Amygdala (tissue), 56 donors: ENCODE measurements at regions not wholly inside any gene's neighbourhood (a gene's known extent, or its start where the extent isn't known, plus 50 kb on each side); places are given as distances from the start of the nearest gene placed in this dataset.

Experiments
- DNase-seq, 56 donors: peaks; one replicate each; lab custom pipeline; 2025; lab: John Stamatoyannopoulos, UW

- DNase-seq = no peak
Observed at GRCh38 chr2:125041846-125042245, 1016.8 kb downstream of the CNTNAP5 start.

DNA sequence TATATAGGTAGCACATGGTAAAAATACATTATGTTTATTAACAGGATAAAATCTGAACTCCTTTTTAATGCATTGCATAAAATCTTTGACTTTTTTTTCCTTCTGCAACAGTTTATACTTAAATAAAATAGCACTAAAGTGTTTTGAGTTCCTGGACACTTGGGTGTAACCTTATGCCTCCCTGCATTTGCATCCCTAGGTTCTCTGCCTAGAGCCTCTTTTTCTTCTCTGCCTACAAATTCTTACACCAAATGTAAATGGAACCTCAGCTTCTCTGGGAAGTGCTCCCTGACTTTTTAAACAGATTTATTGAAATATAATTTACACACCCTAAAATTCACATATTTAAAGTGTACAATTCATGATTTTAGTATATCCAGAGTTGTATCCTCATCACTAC, 1017.6 kb downstream of the CNTNAP5 start:
- DNase-seq = no peak

DNA sequence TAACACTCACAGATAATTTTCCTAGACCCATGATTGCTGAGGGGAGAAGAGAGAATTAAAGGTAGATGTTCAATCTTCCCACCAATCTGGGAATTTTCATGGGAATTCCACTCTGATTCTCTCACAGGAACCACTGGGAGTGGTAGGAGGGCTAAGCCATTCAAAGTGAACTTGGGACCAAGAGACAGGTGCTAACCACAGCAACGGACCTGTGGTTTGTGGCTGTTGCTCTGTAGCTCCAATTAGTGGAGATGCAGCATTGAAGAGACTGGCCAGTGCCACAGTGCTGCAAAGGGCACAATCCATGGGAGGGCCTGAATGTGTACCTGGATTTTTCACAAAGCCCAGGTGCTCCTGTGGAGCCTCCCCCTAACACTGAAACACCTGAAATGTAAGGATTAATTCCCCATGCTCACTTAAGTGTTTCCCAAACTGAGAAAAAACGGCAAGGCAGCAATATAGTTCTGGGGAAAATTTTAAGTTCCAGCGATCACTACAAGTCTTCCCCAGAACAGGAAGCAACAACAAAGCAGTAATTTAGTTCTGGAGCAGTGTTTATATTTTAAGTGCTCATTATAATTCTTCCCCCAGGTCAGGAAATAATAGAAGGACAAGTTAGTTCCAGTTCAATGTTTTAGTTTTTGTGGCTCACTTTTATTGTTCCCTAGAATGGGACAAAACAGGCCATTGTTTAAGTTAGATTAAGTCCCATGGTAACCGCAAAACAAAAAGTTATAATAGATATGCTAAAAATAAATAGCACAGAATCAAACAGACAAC, 1045.8 kb downstream of the CNTNAP5 start:
- no peak for DNase-seq

DNA sequence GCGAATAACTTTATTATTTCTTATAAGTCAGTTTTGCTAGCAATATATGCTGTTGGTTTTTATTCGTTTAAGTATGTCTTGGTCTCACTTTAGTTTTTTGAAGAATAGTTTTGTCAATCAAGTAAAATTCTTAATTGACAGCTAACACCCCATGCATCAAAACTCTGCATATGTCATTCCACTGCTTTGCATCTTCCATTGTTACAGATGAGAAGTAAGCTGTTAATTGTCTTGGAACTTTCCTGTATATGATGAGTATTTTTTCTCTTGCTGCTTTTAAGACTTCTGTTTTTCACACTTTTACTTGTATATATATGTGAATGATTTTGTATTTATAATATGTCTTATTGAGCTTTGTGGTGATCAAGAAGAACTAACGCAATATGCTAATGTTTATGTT, 1048.4 kb downstream of the CNTNAP5 start:
- DNase-seq = no peak

GRCh38 chr2:125085904-125086303, 1060.8 kb downstream of the CNTNAP5 start:
- DNase-seq = no peak

GRCh38 chr2:125086313-125087184, 1061.5 kb downstream of the CNTNAP5 start:
- DNase-seq = no peak

DNA sequence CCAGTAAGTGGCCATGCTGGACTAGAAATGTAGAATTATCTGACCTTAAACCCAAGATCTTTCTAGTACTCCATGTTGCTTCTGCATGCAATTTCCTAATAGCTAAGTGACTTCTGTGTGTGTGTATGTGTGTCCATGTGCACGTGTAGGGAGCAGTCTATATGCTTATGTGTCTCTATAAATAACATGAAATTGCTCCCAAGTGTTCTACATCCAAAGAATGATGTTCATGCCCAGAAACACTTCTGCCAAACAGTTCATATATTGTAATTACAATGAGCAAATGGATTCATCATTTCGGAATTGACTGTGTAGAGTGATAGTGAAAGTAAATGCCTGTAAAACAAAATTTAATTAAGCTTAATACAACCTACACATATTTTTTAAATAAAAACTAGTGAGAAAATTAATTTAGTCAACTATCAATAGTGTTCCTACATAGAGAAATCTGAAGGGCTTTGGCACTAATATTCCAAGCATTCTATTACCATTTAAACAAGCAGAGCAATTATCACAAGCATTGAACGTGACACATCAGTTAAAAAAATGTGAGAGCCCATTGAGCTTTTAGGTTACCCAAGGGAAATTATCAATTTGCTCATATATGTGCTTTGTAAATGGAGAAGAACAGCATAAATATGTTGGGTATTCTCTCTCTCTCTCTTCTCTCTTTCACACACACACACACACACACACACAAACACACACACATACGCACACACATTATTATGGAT, 1067.4 kb downstream of the CNTNAP5 start:
- DNase-seq = no peak

- DNase-seq = no peak
Observed at GRCh38 chr2:125095826-125096225, 1070.7 kb downstream of the CNTNAP5 start.

DNA sequence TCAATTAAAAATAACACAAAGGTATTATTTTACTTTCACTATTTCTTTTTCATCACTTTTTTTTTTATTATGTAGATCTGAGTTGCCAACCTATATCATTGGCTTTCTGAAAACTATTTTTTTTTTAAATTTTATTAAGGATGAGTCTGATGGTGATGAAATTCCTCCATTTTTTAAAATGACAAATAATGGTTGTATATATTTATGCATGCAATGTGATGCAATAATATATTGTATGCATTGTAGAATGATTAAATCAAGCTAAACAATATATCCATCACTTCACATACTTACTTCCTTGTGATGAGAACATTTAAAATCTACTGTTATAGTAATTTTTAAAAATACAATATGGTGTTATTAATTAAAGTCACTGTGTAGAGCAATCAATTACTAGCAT, 1081.6 kb downstream of the CNTNAP5 start:
- DNase-seq = no peak

DNA sequence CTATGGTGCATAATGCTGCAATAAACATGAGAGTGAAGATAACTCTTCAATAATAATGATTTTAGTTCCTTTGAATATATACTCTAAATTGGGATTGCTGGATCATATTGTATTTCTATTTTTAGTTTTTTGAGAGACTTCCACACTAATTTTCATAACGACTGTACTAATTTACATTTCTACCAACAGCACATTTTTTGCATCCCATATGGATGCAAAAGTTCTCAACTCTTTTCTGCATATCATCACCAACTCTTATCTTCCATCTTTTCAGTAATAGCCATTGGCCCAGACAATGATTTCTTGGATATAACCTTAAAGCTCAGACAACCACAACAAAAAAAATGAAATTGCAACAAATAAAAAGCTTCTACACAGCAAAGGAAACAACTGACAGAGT, 1082.4 kb downstream of the CNTNAP5 start:
- no peak for DNase-seq

DNA sequence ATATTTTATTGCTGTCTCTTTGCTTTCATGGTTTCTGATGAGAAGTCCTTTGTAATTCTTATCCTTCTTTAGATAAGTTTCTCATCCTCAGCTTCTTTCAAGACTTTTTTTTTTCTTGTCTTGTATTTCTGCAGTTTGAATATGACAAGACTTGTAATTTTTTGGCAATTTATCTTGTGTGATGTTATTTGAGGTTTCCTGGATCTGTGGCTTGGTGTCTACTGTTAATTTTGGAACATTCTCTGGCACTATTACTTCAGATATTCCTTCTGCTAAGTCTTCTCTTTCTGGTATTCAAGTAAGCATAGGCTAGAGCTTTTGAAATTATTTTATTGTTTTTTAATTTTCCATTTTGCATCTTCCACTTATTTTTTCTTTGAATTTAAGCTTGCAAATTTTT, 1083.2 kb downstream of the CNTNAP5 start:
- no peak for DNase-seq

- DNase-seq = no peak
Observed at GRCh38 chr2:125125902-125126301, 1100.8 kb downstream of the CNTNAP5 start.

DNA sequence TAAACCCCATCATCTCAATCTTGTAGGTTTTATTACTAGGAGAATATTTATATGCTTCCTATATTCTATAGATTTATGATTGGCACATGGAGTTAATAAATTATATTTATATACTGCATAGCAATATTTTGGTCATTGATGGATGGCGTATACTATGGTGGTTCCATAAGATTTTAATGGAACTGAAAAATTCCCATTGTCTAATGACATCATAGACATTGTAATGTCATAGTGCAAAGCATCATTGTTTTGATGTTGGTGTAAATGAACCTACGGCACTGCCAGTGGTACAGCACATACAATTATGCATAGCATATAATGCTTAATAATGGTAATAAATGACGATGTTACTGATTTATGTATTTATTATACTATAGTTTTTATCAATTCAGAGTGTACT, 1135.9 kb downstream of the CNTNAP5 start:
- no peak for DNase-seq

DNA sequence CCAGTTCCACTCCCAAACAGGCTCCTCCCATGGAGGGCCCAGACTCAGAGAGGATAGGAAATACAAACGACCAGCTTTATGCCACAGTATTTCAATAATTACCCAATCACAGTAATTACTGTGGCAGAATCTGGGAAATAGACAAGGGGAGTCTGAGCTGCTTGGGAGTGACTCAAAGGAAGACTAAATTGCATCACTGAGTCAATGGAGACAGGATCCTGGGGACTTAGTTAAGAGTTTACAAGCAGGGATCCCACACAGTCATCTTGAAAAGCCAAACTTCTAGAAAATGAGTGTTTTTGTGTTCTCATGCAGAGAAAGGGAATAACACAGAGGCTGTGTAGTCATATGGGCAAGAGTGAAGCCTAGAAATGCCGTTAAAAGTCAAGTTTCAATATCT, 1142.1 kb downstream of the CNTNAP5 start:
- no peak for DNase-seq

- no peak for DNase-seq
Observed at GRCh38 chr2:125167820-125168219, 1142.7 kb downstream of the CNTNAP5 start.

- no peak for DNase-seq
Observed at GRCh38 chr2:125168442-125168841, 1143.4 kb downstream of the CNTNAP5 start.

DNA sequence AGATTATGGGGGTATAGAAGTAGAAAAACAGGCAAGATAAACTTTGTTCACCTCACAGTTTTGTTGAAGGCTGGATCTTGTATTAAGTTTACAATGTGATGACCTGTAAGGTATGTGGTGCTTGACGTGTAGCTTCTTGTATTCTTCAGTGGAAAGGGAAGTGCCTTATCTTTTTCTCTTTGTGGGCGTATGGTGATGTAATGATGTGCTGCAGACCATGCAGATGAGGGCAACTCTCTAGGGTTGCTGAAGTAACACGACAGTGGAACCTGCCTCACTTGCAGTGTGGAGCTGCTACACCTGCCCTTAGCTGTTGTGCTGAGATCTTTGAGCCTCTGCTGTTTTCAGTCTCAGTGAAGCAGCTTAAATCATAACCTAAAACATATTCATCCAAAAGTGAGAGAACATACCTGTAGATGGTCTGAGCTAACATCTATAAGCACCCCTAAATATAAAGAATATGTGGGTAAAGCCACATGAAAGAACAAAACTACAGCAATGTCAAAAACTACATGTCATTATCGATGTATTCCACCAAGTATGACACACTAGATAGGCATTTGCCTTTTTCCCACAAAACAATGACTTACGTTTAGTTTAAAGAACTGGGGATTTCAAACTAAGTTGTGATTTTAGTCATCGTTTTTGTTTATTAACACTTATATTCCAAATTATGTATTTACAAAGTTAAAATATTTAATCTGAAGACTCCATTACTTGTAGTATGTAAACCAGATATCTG, 1144.1 kb downstream of the CNTNAP5 start:
- DNase-seq = no peak

- no peak for DNase-seq
Observed at GRCh38 chr2:125169764-125170146, 1144.7 kb downstream of the CNTNAP5 start.

DNA sequence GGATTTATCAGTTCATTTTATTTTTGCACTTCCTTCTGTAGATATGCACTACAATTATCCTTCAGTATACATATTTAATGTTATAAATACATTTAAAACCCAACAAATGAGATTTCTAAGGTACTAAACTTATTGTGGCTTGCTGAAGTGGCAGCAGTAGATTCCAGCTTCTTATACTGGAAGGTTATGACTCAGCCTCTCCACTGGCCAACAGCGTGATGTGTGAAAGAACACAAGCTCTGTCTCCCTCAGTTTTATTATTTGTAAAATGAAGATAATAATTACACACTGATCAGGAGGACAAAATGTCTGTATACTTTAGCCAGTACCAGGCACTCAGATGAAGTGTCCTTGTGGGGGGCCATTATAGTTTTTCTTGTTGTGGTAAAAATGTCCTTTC, 1147.1 kb downstream of the CNTNAP5 start:
- DNase-seq = no peak

GRCh38 chr2:125175415-125175814, 1150.3 kb downstream of the CNTNAP5 start:
- no peak for DNase-seq
